Fibroblast of gingiva (primary cell): ENCODE measurements at regions not wholly inside any gene's neighbourhood (a gene's known extent, or its start where the extent isn't known, plus 50 kb on each side); places are given as distances from the start of the nearest gene placed in this dataset.
A peak's percentile ranks its signal among the peaks of the same experiment; 100 is the strongest.
"Not testable (repeated sequence)": the region's sequence is repeated elsewhere in the genome, so short reads cannot be mapped to it uniquely, and the experiment has no call there.

Experiments used
- DNase-seq: peaks from one replicate; pipeline ENCODE4 v3.0.0-alpha.2; 2011; ENCODE audit warnings: low read depth

GRCh38 chr15:92825985-92826384 is 74.1 kb upstream of the CHD2 start:
- DNase-seq, result no peak

GRCh38 chr15:92827991-92828390 is 72.1 kb upstream of the CHD2 start:
- not testable (repeated sequence) for DNase-seq

- DNase-seq, result no peak
These were observed 70.2 kb upstream of the CHD2 start for GRCh38 chr15:92829875-92830274.

- DNase-seq, result no peak
These were observed 68.8 kb upstream of the CHD2 start for GRCh38 chr15:92831336-92831654.

- peak; percentile 97 for DNase-seq
These were observed 68.3 kb upstream of the CHD2 start for GRCh38 chr15:92831655-92832328.

- no peak for DNase-seq
These were observed 67.1 kb upstream of the CHD2 start for GRCh38 chr15:92833106-92833433.

GRCh38 chr15:92833493-92834271 is 66.4 kb upstream of the CHD2 start:
- DNase-seq, result no peak

GRCh38 chr15:92839696-92840095 is 60.4 kb upstream of the CHD2 start:
- no peak for DNase-seq

- no peak for DNase-seq
These were observed 60.0 kb upstream of the CHD2 start for GRCh38 chr15:92840149-92840548.

- DNase-seq, result no peak
These were observed 56.8 kb upstream of the CHD2 start for GRCh38 chr15:92843326-92843725.

- no peak for DNase-seq
These were observed 56.3 kb upstream of the CHD2 start for GRCh38 chr15:92843814-92844213.

GRCh38 chr15:92845126-92845508 is 55.0 kb upstream of the CHD2 start:
- peak; percentile 38 for DNase-seq

- no peak for DNase-seq
These were observed 53.4 kb upstream of the CHD2 start for GRCh38 chr15:92846741-92847140.

GRCh38 chr15:92847841-92848240 is 52.3 kb upstream of the CHD2 start:
- DNase-seq, result no peak

- DNase-seq, result no peak
These were observed 51.7 kb upstream of the CHD2 start for GRCh38 chr15:92848464-92848851.

- DNase-seq, result peak; percentile 73
These were observed 51.1 kb upstream of the CHD2 start for GRCh38 chr15:92848852-92849598.

- DNase-seq, result not testable (repeated sequence)
These were observed 49.9 kb upstream of the CHD2 start for GRCh38 chr15:92850218-92850617.
